CD1c-positive myeloid dendritic cell (primary cell): ENCODE measurements at regions not wholly inside any gene's neighbourhood (a gene's known extent, or its start where the extent isn't known, plus 50 kb on each side); places are given as distances from the start of the nearest gene placed in this dataset.
"Not testable (repeated sequence)": the region's sequence is repeated elsewhere in the genome, so short reads cannot be mapped to it uniquely, and the experiment has no call there.

ENCODE experiments used
- DNase-seq: peaks from one replicate; pipeline ENCODE4 v3.0.0-alpha.2; 2016; ENCODE audit errors: extremely low spot score

GRCh38 chr7:67470256-67470751, 473.7 kb downstream of the TYW1 start:
- no peak for DNase-seq

DNA sequence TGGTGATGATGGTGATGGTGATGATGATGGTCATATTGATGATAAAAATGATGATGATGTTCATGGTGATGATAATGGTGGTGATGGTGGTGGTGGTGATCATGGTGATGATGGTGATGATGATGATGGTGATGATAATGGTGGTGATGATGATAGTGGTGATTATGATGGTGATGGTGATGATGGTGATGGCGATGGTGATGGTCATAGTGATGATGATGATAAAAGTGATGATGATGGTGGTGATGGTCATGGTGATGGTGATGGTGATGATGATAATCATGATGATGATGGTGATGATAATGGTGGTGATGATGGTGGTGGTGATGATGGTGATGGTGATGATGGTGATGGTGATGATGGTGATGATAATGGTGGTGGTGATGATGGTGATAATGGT, 478.7 kb downstream of the TYW1 start:
- no peak for DNase-seq

DNA sequence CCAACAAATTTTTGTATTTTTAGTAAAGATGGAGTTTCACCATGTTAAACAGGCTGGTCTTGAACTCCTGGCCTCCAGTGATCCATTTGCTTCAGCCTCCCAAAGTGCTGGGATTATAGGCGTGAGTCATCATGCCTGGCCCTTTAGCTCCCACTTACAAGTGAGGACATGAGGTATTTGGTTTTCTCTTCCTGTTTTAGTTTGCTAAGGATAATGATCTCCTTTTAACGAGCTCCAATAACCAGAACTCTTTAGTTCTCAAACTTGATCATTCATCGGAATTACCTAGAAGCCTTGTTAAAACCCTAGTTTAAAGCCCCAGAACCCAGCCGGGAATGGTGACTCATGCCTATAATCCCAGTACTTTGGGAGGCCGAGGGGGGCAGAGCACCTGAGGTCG, 481.4 kb downstream of the TYW1 start:
- DNase-seq = no peak

GRCh38 chr7:67484244-67484751, 487.7 kb downstream of the TYW1 start:
- DNase-seq = peak; percentile 40

- DNase-seq = no peak
Observed at GRCh38 chr7:67486401-67486800, 489.8 kb downstream of the TYW1 start.

- no peak for DNase-seq
Observed at GRCh38 chr7:67487316-67487715, 490.7 kb downstream of the TYW1 start.

GRCh38 chr7:67489881-67490280, 493.2 kb downstream of the TYW1 start:
- DNase-seq = no peak

- no peak for DNase-seq
Observed at GRCh38 chr7:67493366-67493765, 496.7 kb downstream of the TYW1 start.

DNA sequence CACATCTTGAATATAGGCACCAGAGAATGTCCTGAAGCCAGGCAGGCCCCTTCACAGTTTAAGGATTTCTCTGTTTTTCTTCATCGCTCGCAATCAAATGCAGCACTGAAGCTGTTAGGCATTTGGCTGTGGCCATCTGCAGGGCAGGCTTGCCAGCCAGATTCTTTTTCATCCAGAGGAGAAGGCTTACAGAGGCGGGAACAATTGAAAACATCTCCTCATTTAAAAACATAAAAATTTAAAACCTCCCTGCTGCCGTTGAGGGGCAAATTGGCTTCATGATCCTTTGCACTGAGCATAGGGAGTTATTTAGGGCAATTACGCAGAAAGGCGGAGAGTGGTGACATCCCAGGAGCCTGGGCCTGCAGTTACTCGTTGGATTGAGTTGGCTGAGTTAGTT, 500.0 kb downstream of the TYW1 start:
- DNase-seq = no peak

DNA sequence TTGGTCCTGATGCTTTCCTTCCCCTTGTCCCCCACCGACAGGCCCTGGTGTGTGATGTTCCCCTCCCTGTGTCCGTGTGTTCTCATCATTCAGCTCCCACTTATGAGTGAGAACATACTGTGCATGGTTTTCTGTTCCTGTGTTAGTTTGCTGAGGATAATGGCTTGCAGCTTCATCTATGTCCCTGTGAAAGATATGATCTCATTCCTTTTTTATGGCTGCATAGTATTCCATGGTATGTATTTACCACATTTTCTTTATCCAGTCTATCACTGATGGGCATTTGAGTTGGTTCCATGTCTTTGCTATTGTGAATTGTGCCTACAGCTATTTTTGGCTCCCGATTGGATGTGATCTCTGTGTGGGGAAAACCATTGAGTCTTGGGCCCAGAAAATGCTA, 501.3 kb downstream of the TYW1 start:
- not testable (repeated sequence) for DNase-seq

DNA sequence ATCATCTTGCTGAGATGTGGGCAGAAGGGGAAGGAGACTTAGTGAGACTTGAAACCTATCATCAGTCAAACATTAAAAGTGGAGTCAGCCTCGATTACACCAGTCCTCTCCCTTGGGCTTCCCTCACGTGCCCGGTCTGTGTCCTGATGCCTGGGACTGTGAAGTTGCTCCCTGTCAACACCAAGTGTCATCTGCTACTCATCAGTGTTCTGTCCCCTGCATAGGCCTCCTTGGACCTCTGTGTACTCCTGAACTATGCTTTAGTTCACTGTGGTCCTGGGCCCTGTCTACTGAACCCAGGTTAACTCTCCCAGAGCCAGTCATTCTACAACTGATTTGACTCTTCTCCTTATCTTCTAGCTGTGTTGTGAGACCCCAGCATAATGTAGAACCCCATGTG, 506.3 kb downstream of the TYW1 start:
- DNase-seq = no peak

- no peak for DNase-seq
Observed at GRCh38 chr7:67505449-67505848, 508.8 kb downstream of the TYW1 start.

GRCh38 chr7:67512481-67512880, 515.8 kb downstream of the TYW1 start:
- DNase-seq = no peak

DNA sequence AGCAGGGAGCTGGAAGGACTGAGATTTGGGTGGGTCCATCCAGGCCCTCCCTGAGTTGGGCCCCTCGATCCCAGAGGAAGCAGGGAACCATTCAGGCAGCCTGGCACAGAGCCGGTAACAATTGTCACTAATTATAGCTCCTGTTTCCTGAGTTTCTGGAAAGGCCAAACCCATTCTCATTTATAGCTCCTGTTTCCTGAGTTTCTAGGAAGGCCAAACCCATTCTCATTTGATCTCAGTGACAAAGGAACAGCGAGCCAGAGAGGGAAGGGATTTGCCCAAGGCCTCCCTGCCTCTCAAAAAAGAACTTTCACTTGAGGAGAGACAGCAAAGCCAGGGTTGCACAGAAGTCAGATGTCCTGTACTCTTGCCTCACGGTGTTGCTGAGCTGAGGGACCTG, 521.9 kb downstream of the TYW1 start:
- no peak for DNase-seq

DNA sequence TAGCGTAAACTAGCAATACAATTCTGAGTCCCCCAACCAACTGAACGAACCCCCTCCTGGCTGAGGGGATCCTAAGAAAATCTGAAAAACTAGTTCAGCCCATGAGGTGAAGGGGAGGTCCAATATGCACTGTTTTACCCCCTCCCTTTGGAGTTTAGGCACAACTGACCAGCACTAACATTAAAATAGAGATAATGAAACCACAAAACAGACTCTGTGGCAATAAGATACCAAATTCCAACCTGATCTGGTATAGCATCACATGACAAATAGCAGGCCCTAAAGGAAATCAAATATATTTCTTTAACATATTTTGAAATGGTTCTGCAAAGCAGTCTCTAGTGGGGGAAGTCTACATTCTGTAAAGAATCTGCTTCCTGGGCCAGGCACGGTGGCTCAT, 522.5 kb downstream of the TYW1 start:
- DNase-seq = no peak

- DNase-seq = no peak
Observed at GRCh38 chr7:67522504-67522903, 525.9 kb downstream of the TYW1 start.

DNA sequence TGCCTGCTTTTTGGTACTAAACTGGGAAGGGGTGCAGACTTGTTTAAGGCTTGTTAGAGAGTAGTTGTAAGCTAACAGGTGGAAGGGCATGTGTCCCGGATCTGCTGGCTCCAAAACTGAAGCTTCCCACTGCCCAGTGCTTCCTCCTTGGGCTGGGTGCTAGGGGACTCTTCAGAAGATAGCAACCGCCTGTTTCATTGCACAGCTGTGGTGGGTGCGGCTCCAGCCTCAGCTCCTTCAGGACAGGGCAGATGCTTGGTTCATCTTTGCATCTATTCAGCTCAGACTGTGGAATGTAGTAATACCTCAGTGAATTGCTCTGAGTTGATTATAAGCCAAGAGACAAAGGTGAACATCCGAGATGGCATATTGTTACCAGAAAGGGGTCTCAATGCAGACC, 527.1 kb downstream of the TYW1 start:
- no peak for DNase-seq

DNA sequence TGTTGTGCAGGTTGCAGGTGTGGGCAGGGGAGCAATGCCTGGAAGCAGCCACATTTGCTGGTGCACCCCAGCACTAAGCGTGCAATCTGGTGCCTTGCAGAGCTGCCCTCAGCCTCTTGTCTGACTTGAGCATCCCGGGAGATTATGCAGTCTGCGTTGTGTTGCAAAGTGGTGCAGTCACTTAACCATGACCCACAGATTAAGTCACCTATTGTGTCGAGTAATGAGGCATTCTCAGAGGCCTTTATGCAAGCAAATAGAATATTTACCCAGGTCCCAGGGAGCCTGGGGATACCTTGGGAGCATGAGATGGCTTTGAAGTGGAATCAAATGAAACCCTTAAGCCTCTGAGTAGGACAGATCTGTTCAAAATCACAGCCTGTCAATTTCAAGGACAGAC, 529.0 kb downstream of the TYW1 start:
- no peak for DNase-seq

DNA sequence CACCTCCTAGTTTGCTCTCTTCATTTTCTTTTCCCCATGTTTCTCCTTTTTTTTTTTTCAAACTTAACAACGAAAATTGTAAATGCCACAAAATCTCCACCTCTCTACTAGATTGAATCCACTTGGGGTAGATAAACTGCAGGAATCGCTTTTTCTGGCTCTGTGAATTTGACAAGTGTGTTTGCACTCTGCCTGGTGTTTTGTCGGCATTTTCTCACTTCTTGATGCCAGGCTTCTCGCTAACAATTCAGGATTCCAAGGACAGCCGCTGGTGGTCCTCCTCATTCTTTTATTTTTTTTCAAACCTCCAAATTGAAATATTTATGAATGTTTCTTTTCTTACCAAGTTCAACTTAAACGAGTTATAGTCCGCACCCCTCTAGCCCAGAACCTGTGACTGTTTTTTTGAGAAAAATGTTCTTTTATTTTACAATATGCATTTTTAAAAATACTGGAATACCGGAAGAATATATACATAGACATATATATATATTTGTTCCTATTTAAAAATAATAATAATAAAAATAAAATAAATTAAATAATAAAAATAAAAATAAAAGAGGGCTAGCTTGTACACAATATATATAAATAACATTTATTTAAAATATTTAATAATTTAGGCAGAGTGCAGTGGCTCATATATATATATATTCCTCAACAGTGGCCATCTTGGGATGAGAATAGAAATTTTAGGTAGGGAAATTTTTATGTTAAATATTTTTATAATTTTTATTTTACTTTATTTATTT, 538.8 kb downstream of the TYW1 start:
- DNase-seq = no peak

DNA sequence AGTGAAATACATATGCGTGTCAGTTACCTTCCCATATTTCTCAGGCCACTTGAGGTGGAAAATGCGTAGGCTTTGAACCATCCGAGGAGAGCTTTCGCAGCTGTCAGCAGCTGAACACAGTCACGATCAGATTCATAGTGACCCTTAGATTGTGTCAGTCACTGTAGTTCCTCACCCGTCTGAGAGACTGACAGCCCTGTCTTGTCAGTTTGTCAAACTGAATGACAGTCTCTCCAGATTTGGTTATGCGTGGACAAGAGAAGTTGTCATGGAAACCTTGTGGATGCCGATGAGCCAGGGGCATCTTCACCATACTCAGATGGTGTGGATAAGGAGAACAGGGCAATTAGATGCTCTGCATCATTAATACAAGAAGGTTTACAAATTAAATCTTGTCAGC, 546.3 kb downstream of the TYW1 start:
- no peak for DNase-seq

DNA sequence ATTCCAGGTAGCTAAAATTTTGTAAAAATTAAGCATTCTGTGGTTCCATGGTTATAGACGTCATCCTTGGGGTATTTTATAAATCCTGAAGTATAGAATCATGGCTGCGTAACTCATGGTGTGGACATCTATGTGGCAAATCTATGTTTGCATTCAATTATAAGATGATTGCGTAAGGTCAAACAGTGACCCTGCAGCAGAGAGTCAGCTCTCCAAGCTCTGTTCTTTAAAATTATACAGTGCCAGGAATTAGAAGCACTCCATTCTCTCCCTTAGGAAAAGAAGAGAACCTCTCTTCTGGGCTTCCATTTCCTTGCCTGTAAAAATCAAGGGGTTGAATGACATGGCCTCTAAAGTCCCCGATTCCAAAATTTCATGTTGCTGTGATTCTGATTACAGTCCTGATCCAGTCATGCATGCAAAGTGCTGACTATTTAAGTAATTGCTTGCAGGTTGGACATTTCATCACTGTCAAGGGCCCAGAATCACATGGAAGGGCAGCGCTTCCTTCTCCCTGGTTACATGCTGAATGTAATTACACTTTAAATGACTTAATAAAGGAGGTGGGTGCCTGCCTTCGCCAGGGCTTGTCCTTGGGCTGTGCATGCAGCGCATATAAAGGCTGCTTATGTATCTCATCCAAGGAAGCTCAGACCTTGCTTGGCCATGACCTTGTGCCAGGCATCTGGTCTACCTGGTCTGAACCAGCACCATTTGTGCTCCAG, 550.7 kb downstream of the TYW1 start:
- DNase-seq = no peak

GRCh38 chr7:67549126-67549525, 552.5 kb downstream of the TYW1 start:
- DNase-seq = no peak

DNA sequence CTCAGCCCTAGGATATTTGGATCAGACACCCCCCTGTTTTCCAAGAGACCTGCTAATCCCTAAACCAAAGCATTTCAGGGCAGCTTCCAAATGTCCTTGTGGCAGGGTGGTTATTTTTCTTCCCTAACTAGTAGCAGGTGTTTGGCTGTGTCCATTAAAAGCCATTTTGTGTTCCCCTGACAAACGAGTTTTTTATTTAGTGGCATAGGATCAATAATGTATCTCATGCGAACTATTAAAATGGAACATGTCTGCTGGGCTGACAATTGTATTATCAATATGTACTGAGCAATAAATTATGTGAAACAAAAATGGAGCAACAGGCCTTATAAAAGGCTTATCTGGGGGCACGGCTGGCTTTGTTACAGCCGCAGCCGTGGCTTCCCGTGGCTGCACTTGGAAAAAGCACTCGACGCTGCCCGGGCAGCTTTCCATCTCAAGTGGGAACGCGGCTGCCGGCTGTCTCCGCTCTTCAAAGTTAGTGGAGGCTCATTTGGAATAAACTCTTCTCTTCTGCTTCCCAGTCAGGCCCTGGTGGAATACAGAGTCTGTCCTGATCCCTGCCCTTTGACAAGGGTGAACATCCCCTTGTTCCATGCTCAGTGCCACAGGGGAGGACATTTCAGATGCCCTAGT, 554.3 kb downstream of the TYW1 start:
- DNase-seq = no peak
